ENCODE measurements at regions not wholly inside any gene's neighbourhood (a gene's known extent, or its start where the extent isn't known, plus 50 kb on each side); places are given as distances from the start of the nearest gene placed in this dataset.
A peak's percentile ranks its signal among the peaks of the same experiment; 100 is the strongest.
"Not testable (repeated sequence)": the region's sequence is repeated elsewhere in the genome, so short reads cannot be mapped to it uniquely, and the experiment has no call there.

DNA sequence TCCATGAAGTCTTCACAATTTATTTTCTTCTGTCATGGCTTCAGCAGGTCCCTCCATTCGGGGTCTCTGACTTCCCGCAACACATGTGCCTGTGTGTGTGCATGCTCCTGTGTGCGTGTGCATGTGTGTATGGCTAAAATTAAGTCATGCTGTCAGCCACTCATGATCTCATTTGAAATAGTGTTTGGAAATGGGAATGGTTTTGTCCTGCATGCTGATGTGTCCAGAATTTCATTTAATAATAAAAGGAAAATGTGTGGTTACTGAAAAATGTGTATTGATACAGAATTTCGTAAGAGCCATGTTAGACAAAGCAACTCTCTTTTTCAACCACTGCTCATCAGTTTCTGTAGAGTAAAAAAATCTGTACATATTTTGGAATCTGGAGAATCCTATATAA lies 123.8 kb upstream of the PRDX6 start:
- FAIRE-seq (no peak), DNase-seq (ENCODE audit: insufficient read length) (no peak)
- TF ChIP-seq POLR2A (IDR thresholded peaks at IDR 0.05; ENCODE audit: low read depth, low read length): no peak
- no peak for TF ChIP-seq POLR2AphosphoS5 (IDR thresholded peaks at IDR 0.05; ENCODE audit: low read depth, low read length)
- no peak for TF ChIP-seq TAF1 (IDR thresholded peaks at IDR 0.05; ENCODE audit: borderline replicate concordance, low read depth, low read length)

DNA sequence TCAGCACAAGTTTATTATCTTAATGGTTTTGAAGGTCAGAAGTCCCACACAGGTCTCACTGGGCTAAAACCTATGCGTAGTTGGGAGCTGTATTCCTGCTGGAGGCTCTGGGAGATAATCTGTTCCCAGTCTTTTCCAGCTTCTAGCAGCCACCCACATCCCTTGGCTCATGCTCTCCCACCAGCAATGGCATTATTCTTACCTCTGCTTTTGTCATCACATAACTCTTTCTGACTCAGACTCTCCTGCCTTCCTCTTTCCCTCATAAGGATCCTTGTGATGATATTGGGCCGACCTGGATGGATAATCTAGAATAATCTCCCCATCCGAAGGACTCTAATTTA lies 122.2 kb upstream of the PRDX6 start:
- TF ChIP-seq POLR2A (IDR thresholded peaks at IDR 0.05; ENCODE audit: low read depth, low read length) (no peak), TAF1 (IDR thresholded peaks at IDR 0.05; ENCODE audit: borderline replicate concordance, low read depth, low read length) (no peak), POLR2AphosphoS5 (IDR thresholded peaks at IDR 0.05; ENCODE audit: low read depth, low read length) (no peak)
- no peak for DNase-seq (ENCODE audit: insufficient read length)
- FAIRE-seq: no peak

DNA sequence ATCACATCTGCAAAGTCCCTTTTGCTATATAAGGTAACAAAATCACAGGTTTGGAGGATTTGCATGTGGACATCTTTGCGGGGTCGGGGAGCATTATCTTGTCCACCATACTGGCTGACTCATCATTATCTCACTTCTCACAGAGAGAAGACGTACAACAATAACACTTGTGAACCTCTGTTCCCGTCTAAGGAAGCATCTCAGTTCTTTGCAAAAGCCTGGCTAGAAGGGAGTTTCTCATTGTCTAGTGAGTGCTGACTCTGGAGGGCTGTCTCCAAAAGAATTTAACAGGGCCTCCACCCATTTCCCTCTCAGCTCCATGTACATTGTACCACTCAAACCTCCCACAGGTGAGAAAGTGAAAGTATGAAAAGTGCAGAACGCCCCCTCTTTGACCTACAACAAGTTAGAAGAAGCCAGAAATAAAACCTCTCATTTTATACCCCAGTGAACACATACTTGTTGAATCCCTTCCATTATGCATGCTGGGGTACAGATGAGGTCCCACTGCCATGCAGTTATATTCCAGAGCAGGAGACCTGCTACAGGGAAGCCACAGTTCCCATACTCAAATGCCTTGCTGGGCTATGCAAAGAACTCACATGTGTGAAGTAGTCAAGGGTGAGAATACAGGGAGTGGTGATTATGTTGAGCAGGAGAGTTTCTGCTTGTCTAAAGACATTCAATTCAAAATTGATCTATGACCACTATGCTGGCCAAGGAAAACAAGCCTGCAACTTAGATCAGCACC lies 121.7 kb upstream of the PRDX6 start:
- DNase-seq (ENCODE audit: insufficient read length): no peak

DNA sequence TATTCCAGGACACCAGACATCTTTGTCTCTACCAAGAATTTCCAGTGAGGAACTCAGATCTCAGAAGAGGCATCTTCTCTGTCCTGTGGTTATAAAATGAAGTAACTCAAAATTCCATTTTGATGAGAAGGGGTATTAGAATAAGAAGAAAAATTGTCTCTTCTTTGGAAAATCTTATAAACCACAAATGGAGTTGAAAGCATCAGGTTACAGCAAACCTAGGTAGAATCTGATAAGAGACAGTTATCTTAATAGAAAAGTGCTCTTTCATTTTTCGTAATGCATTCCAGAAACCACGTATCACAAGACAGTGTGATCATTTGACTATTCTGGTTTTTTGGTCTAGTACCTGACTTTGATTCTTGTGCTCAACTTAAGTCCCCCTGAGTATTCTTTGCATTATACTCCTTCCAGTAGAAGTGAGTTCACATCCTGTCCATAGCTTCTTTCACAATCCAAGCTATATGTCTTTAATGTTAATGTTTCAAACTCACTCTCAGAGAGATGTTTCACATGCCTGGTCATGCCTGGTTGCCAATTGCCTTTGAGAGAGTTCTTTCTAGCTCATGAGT lies 120.9 kb upstream of the PRDX6 start:
- TF ChIP-seq TAF1 (IDR thresholded peaks at IDR 0.05; ENCODE audit: borderline replicate concordance, low read depth, low read length): no peak
- TF ChIP-seq POLR2AphosphoS5 (IDR thresholded peaks at IDR 0.05; ENCODE audit: low read depth, low read length): no peak
- no peak for TF ChIP-seq POLR2A (IDR thresholded peaks at IDR 0.05; ENCODE audit: low read depth, low read length)
- DNase-seq (ENCODE audit: insufficient read length) (no peak), FAIRE-seq (peak; percentile 87)

More for the DNA sequence above, 121.7 kb upstream of the PRDX6 start:
- peak; percentile 66 for FAIRE-seq
- TF ChIP-seq POLR2AphosphoS5 (IDR thresholded peaks at IDR 0.05; ENCODE audit: low read depth, low read length): no peak
- TF ChIP-seq POLR2A (IDR thresholded peaks at IDR 0.05; ENCODE audit: low read depth, low read length): peak; percentile 38; the same call in 1 of the 2 replicates

DNA sequence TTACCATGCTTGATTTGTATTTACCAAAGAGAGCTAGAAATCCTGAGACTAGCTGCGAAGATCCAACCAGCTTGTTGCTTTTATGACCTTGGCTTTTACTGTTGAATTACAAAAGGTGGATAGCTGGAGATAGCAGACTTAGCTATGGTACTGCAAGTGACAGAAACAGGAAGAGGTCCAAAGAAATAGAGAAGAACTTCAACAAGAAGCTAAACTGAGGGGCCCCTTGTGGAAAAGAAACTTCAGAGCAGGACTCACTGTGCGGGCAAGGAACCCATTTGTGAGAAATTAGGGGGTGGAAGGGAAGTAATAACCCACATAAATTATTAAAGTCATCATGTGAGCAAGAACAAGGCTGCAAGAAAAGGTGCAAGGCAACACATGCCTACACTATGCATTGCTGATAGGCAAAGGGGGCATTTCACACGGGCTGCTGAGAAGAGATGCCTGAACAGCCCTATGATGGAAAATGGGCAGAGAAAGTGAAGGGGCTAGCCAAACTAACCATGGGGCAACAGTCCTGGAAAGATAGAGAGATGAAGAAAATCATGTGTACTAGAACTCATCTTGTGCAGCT lies 116.6 kb upstream of the PRDX6 start:
- DNase-seq (ENCODE audit: insufficient read length) (no peak), FAIRE-seq (peak; percentile 67)
- no peak for TF ChIP-seq TAF1 (IDR thresholded peaks at IDR 0.05; ENCODE audit: borderline replicate concordance, low read depth, low read length)
- TF ChIP-seq POLR2AphosphoS5 (IDR thresholded peaks at IDR 0.05; ENCODE audit: low read depth, low read length): no peak
- no peak for TF ChIP-seq POLR2A (IDR thresholded peaks at IDR 0.05; ENCODE audit: low read depth, low read length)

DNA sequence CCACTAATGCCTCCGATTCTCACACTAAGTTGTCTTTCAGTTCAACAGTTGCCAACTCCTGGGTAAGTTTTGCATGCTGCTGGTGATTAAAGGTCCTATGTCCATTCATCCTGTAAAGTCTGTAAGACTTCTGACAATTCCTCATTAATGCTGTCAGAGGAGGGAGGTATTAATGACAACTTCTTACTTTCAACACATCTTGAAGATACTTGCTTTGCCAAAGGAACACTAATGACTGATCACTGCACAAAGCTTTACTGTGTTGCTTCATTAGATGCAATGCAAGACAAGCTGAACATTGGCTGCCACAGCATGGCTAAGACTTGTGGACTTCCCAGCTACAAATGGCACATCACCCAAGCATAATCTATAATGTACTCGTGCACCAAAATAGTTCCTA lies 114.6 kb upstream of the PRDX6 start:
- no peak for TF ChIP-seq POLR2AphosphoS5 (IDR thresholded peaks at IDR 0.05; ENCODE audit: low read depth, low read length)
- TF ChIP-seq POLR2A (IDR thresholded peaks at IDR 0.05; ENCODE audit: low read depth, low read length): no peak
- no peak for TF ChIP-seq TAF1 (IDR thresholded peaks at IDR 0.05; ENCODE audit: borderline replicate concordance, low read depth, low read length)
- DNase-seq (ENCODE audit: insufficient read length) (no peak), FAIRE-seq (no peak)

DNA sequence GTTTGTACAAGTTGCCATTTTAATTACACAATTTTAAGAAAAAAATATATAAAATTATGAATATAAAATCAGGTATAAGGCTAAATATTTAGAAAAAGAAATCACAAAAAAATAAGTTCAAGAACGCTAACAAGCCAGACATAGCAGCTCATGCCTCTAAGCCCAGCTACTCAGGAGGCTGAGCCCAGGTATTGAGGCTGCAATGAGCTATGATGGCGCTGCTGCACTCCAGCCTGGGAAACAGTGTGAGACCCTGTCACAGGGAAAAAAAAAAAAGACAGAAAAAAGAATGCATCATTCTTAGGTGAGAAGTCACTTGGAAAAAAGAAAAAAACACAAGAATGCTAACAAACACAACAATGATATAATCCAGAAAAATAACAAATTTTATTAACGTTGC lies 112.3 kb upstream of the PRDX6 start:
- no peak for FAIRE-seq
- TF ChIP-seq POLR2AphosphoS5 (IDR thresholded peaks at IDR 0.05; ENCODE audit: low read depth, low read length) (no peak), TAF1 (IDR thresholded peaks at IDR 0.05; ENCODE audit: borderline replicate concordance, low read depth, low read length) (no peak), POLR2A (IDR thresholded peaks at IDR 0.05; ENCODE audit: low read depth, low read length) (no peak)
- no peak for DNase-seq (ENCODE audit: insufficient read length)

DNA sequence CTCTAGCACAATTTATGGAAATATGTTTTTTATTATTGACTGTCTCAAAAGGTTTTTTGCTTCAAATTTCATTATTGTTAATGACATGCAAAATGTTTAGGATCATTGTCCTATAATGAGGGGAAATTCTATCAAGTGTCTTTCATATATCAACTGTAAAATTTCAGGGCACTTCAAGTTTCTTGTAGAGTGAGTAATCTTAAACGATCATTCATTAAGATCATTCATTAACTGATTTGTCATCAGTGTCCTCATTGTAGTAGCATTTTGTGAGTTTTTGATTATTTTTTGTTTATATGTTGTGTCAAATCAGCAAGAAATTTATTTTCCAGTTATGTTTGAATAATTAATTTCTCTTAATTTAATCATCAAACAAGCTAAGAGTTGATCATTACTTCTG lies 111.8 kb upstream of the PRDX6 start:
- FAIRE-seq (no peak), DNase-seq (ENCODE audit: insufficient read length) (no peak)
- TF ChIP-seq POLR2AphosphoS5 (IDR thresholded peaks at IDR 0.05; ENCODE audit: low read depth, low read length) (no peak), TAF1 (IDR thresholded peaks at IDR 0.05; ENCODE audit: borderline replicate concordance, low read depth, low read length) (no peak), POLR2A (IDR thresholded peaks at IDR 0.05; ENCODE audit: low read depth, low read length) (no peak)

DNA sequence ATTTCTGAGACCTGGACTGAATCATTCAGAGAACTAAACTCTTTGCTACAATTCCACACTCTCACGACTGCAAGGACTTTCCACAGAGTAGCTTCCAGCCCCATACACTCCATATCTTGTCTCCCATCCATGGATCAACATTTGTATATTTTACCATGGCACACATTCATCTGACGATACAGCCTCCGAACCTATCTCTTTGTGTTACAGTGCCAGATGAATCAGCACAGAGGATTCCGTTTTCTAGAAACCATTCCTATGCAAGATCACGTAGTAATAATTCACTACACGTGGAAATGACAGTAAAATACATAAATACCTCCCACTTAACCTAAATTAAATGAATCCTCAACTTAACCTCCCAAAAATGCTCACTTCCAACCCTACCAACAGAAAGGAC lies 110.0 kb upstream of the PRDX6 start:
- DNase-seq (ENCODE audit: insufficient read length) (no peak), FAIRE-seq (no peak)
- TF ChIP-seq TAF1 (IDR thresholded peaks at IDR 0.05; ENCODE audit: borderline replicate concordance, low read depth, low read length): no peak
- TF ChIP-seq POLR2A (IDR thresholded peaks at IDR 0.05; ENCODE audit: low read depth, low read length): no peak
- no peak for TF ChIP-seq POLR2AphosphoS5 (IDR thresholded peaks at IDR 0.05; ENCODE audit: low read depth, low read length)

DNA sequence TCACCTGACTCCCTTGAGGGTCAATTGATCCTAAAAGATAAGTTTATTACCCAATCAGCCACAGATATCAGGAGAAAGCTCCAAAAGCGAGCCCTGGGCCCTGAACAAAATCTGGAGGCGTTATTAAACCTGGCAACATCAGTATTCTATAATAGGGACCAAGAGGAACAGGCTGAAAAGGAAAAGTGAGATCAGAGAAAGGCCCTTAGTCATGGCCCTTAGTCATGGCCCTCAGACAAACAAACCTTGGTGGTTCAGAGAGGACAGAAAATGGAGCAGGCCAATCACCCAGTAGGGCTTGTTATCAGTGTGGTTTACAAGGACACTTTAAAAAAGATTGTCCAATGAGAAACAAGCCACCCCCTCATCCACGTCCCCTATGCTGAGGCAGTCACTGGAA lies 106.5 kb upstream of the PRDX6 start:
- DNase-seq (ENCODE audit: insufficient read length); FAIRE-seq: not testable (repeated sequence)

DNA sequence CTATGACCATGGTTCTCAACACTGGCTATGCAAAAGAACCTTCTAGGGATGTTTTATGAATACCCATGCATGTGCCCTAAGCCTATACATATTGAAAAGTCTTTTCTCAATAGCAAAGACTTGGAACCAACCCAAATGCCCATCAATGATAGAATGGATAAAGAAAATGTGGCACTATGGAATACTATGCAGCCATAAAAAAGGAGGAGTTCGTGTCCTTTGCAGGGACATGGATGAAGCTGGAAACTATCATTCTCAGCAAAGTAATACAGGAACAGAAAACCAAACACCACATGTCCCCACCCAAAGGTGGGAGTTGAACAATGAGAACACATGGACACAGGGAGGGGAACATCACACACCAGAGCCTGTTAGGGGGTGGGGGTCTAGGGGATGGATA lies 101.1 kb upstream of the PRDX6 start:
- FAIRE-seq: not testable (repeated sequence)

DNA sequence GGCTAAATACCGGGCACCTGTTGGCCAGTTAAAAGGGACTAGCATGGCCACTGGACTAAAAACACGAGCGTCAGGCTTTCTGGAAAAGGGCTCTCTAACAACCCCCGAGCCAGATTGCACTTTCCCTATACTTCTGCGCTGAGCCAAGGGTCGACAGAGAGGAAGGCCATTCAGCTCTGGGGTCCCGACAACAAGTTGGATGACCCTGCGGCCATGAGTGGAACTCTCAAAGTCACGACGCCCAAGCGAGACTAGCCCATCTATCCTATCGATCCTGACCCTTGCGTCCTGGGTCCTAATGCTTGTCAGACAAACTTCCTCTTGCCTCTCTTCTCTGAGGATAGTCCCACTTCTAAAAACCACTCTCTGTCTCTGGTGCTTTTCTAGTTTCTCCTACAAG lies 99.9 kb upstream of the PRDX6 start:
- DNase-seq (ENCODE audit: insufficient read length): no peak
- no peak for TF ChIP-seq TAF1 (IDR thresholded peaks at IDR 0.05; ENCODE audit: borderline replicate concordance, low read depth, low read length)
- TF ChIP-seq POLR2A (IDR thresholded peaks at IDR 0.05; ENCODE audit: low read depth, low read length): no peak
- no peak for TF ChIP-seq POLR2AphosphoS5 (IDR thresholded peaks at IDR 0.05; ENCODE audit: low read depth, low read length)
- FAIRE-seq: no peak

More for the DNA sequence above, 101.1 kb upstream of the PRDX6 start:
- not testable (repeated sequence) for DNase-seq (ENCODE audit: insufficient read length)

All from GM12892 (cell line).